Adrenal gland (tissue), 9 donors: ENCODE measurements at regions not wholly inside any gene's neighbourhood (a gene's known extent, or its start where the extent isn't known, plus 50 kb on each side); places are given as distances from the start of the nearest gene placed in this dataset.
A peak's percentile ranks its signal among the peaks of the same experiment; 100 is the strongest.

ENCODE experiments used
- DNase-seq, 7 donors: peaks; one replicate each; pipeline ENCODE4 v3.0.0-alpha.2; 2019 to 2020
- H3K27ac ChIP-seq, 5 donors: fragments of 200-600 bp; sonication (generic) in 4 of 5; 1 replicate in 3 of 5; 2 replicates in 2 of 5; pipeline versions ENCODE4 v1.5.1 to v1.8.0; 2016 to 2020; ENCODE audit warnings: mild to moderate bottlenecking in 1 of 5
- H3K27me3 ChIP-seq: fragments of 200-600 bp; 2 replicates; pipeline ENCODE4 v1.8.0; 2021
- H3K36me3 ChIP-seq, 2 donors: fragments of 200-600 bp; replicated peaks in 1 of 2; 1 replicate in 1 of 2; 2 replicates in 1 of 2; pipeline versions ENCODE4 v1.5.1 to v1.8.0; 2018 to 2022
- H3K4me1 ChIP-seq, 2 donors: fragments of 200-600 bp; replicated peaks in 1 of 2; 1 replicate in 1 of 2; 2 replicates in 1 of 2; pipeline versions ENCODE4 v1.5.1 to v1.8.0; 2018 to 2021
- H3K4me3 ChIP-seq, 4 donors: fragments of 200-600 bp; sonication (generic) in 3 of 4; one replicate each; pipeline ENCODE4 v1.5.1; 2016 to 2018
- H3K9me3 ChIP-seq, 3 donors: fragments of 200-600 bp; sonication (generic) in 1 of 3; replicated peaks in 1 of 3; 1 replicate in 2 of 3; 2 replicates in 1 of 3; pipeline versions ENCODE4 v1.5.1 to v1.8.0; 2016 to 2021
- POLR2A ChIP-seq, 2 donors: fragments of 450-650 bp; IDR thresholded peaks; one replicate each; pipeline ENCODE4 v1.6.1; 2017; ENCODE audit warnings: antibody characterized with exemption in 2 of 2, mild to moderate bottlenecking in 2 of 2, moderate library complexity in 1 of 2
- WGBS, 4 donors: extraction: QIAGEN DNeasy Blood & Tissue Kit in 2 of 4; methylation state at CpG; one replicate each; pipeline versions ENCODE4 v1.1.5 to v1.1.7; 2013 to 2017; 5-methylcytosine and 5-hydroxymethylcytosine counted together
- intact Hi-C, 2 donors: fragments of 100-400 bp; cut with DNase I; formaldehyde crosslinking; loops; one replicate each; pipeline versions ENCODE4 v1.14.1 to v1.15.0; 2022 to 2023
- TF ChIP-seq, protein P1 (sequence below), 6 experiments: fragments of 450-650 bp in 4 of 6; fragments of 200-600 bp in 2 of 6; sonication (generic) in 1 of 6; IDR thresholded peaks; 1 replicate in 5 of 6; 2 replicates in 1 of 6; pipeline versions ENCODE4 v1.5.1 to v1.8.0; 2016 to 2021; ENCODE audit warnings: antibody characterized with exemption in 6 of 6, mild to moderate bottlenecking in 2 of 6, moderate library complexity in 1 of 6
- donor health status: healthy with polysubstance abuse.
- donor health status: Bipolar disorder and iron deficiency.
- donor health status: DM: yes; HTN: yes; CAD: no.
- donor health status: DM: no; HTN: no; CAD: no.
- donor health status: DM: no; HTN: no; CAD: no.

DNA sequence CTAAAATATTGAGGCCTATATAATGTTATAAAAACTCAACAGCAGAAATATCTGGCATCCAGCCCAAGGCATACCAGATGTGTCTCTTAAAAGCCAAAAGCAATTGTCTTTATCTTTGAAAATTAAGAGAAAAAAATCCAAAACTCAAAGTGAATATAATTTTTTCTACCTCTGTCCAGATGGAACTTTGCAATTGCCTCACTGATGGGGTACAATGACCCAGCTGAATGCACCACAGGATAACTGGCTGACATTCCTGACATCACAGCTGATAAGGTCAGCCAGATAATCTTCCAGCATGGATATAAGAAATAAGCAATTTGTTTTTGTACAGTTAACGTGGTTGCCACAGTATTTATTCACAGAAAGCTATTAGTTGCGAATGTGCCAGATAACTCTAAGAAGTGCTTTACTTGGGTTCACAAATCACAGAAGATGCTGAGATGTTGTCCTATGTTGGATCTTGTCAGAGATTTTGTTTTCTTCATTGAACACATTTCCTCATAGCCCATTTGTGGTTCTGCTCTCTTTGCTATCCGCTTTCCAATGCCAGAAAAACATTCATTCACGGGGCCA is 566.9 kb upstream of the CCDC54 start:
- Histone ChIP-seq H3K36me3 (no peaks in the 10 kb centered on the region), H3K27me3 (no peaks in the 10 kb centered on the region), H3K4me3 (no peak overlapping the region), H3K9me3 (no peaks in the 10 kb centered on the region), H3K27ac (no peak overlapping the region), H3K4me1 (no peaks in the 10 kb centered on the region)
- DNase-seq, result no peak
- WGBS, 4 donors, result 64 to 67% (median 66%) methylated on average over 4 of the region's 4 CpGs
- TF ChIP-seq, protein P1, sequence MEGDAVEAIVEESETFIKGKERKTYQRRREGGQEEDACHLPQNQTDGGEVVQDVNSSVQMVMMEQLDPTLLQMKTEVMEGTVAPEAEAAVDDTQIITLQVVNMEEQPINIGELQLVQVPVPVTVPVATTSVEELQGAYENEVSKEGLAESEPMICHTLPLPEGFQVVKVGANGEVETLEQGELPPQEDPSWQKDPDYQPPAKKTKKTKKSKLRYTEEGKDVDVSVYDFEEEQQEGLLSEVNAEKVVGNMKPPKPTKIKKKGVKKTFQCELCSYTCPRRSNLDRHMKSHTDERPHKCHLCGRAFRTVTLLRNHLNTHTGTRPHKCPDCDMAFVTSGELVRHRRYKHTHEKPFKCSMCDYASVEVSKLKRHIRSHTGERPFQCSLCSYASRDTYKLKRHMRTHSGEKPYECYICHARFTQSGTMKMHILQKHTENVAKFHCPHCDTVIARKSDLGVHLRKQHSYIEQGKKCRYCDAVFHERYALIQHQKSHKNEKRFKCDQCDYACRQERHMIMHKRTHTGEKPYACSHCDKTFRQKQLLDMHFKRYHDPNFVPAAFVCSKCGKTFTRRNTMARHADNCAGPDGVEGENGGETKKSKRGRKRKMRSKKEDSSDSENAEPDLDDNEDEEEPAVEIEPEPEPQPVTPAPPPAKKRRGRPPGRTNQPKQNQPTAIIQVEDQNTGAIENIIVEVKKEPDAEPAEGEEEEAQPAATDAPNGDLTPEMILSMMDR (IDR thresholded peaks at IDR 0.05), result no peak
- no peak for TF ChIP-seq POLR2A (IDR thresholded peaks at IDR 0.05)
- intact Hi-C loops, result no loop called here

DNA sequence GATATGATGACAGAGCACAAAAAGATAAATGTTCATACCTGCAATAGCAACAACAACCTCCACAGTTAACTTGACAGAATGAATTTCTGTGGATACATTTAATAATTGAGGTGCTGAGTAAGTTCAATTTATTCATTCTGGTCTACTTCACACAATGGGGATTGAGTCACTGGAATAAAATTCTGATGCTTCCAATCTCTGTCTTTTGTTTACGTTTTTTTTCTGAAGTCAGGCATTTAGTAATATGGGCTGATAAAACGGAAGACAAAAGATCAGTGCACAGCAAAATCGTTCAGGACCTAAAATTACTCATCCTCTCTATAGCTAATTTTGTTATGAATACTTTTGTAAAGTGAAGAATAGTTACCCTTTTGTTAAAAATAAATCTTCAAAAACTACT is 565.9 kb upstream of the CCDC54 start:
- Histone ChIP-seq H3K27ac (no peak overlapping the region), H3K36me3 (no peaks in the 10 kb centered on the region), H3K4me1 (no peaks in the 10 kb centered on the region), H3K27me3 (no peaks in the 10 kb centered on the region), H3K9me3 (no peaks in the 10 kb centered on the region), H3K4me3 (no peak overlapping the region)
- intact Hi-C loops, result no loop called here
- no peak for DNase-seq
- no peak for TF ChIP-seq POLR2A (IDR thresholded peaks at IDR 0.05)
- TF ChIP-seq, protein P1 (IDR thresholded peaks at IDR 0.05), result no peak
- 46 to 69% (median 55%) methylated on average over 3 of the region's 3 CpGs for WGBS, 4 donors

DNA sequence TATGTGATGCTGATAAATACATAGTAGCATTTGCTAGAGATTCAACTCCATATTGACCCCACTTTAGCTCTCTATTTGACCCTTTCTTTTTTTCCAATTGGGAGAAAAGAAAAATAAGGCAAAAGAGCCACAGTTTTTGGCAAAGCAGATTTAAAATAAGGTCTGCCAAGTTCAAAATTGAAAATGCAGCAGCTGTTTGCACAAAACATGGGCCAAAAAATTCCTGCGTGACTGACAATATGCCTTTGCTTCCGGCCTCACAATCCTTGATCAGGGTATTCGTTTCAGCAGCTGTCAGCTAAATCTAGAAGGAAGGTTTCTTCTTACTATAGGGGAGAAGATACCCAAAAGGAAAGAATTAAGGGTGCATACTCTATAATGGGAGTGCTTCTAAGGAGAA is 563.5 kb upstream of the CCDC54 start:
- Histone ChIP-seq H3K9me3 (no peaks in the 10 kb centered on the region), H3K27me3 (no peaks in the 10 kb centered on the region), H3K4me3 (no peak overlapping the region), H3K4me1 (no peaks in the 10 kb centered on the region), H3K27ac (peak overlapping the region in 1 of 5 donors; percentile 34), H3K36me3 (no peaks in the 10 kb centered on the region)
- no peak for DNase-seq
- intact Hi-C loops, result no loop called here
- WGBS, 4 donors, result 46 to 59% (median 56%) methylated on average over 3 of the region's 3 CpGs
- TF ChIP-seq, protein P1 (IDR thresholded peaks at IDR 0.05), result no peak
- TF ChIP-seq POLR2A (IDR thresholded peaks at IDR 0.05), result no peak

DNA sequence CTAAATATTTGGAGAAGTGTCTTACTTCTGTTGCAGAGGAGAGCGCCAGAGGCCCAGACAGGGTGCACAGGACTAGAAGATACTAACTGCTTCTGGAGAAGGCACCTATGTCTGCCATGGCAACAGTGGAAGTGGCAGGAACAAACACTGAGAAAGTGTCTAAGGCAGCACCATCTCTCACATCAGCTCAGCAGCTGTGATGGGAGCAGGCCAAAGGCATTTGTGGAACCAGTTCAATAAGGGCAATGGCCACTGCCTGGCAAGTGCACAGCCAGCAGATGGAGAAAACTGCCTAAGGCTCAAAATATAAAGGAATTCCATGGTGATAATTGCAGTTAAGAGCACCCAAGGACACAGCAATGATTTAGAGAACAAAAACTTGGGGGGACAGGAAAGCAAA is 563.0 kb upstream of the CCDC54 start:
- no peaks in the 10 kb centered on the region for H3K9me3 ChIP-seq
- no peak overlapping the region for H3K4me3 ChIP-seq
- no peaks in the 10 kb centered on the region for H3K27me3 ChIP-seq
- intact Hi-C loops, result no loop called here
- no peaks in the 10 kb centered on the region for H3K4me1 ChIP-seq
- 80 to 96% (median 87%) methylated on average over 1 of the region's 1 CpG for WGBS, 4 donors
- TF ChIP-seq POLR2A (IDR thresholded peaks at IDR 0.05), result no peak
- TF ChIP-seq, protein P1 (IDR thresholded peaks at IDR 0.05), result no peak
- peak overlapping the region in 1 of 5 donors; percentile 34 for H3K27ac ChIP-seq
- peak in 1 of 7 donors; percentile 56 for DNase-seq
- no peaks in the 10 kb centered on the region for H3K36me3 ChIP-seq
